DOHH2 (cell line): ENCODE measurements at regions not wholly inside any gene's neighbourhood (a gene's known extent, or its start where the extent isn't known, plus 50 kb on each side); places are given as distances from the start of the nearest gene placed in this dataset.

Source experiments
- H3F3A ChIP-seq: fragments of 200-600 bp; sonication (generic), shearing (Covaris generic); 2 replicates; pipeline ENCODE4 v1.6.0; 2016; ENCODE audit warnings: antibody characterized with exemption, mild to moderate bottlenecking; ENCODE audit not compliant: control insufficient read depth, insufficient read depth
- H3K27ac ChIP-seq: fragments of 200-600 bp; sonication (generic); 2 replicates; pipeline ENCODE4 v1.5.1; 2014; ENCODE audit warnings: low read depth, mild to moderate bottlenecking, low read length, moderate library complexity
- H3K27me3 ChIP-seq: fragments of 200-600 bp; sonication (generic); 2 replicates; pipeline ENCODE4 v1.6.1; 2014; ENCODE audit warnings: mild to moderate bottlenecking, low read length, mixed read lengths; ENCODE audit not compliant: control insufficient read depth
- H3K36me3 ChIP-seq: fragments of 200-600 bp; sonication (generic); 2 replicates; pipeline ENCODE4 v1.6.1; 2014; ENCODE audit warnings: mild to moderate bottlenecking, low read length, moderate library complexity, mixed read lengths; ENCODE audit not compliant: control insufficient read depth
- H3K4me1 ChIP-seq: fragments of 200-600 bp; sonication (generic); 2 replicates; pipeline ENCODE4 v1.6.1; 2014; ENCODE audit warnings: mild to moderate bottlenecking, low read length, mixed read lengths; ENCODE audit not compliant: control insufficient read depth
- H3K4me2 ChIP-seq: fragments of 200-600 bp; sonication (generic); 2 replicates; pipeline ENCODE4 v1.6.0; 2014; ENCODE audit warnings: mild to moderate bottlenecking, low read length, moderate library complexity
- H3K4me3 ChIP-seq: fragments of 200-600 bp; sonication (generic); 2 replicates; pipeline ENCODE4 v1.5.1; 2014; ENCODE audit warnings: mild to moderate bottlenecking, low read length, mixed read lengths
- H3K79me2 ChIP-seq: fragments of 200-600 bp; sonication (generic); 2 replicates; pipeline ENCODE4 v1.6.1; 2014; ENCODE audit warnings: mild to moderate bottlenecking, low read length, mixed read lengths; ENCODE audit not compliant: control insufficient read depth
- H3K9me2 ChIP-seq: fragments of 200-600 bp; sonication (generic); replicated peaks from 2 replicates; pipeline ENCODE4 v1.6.1; 2014; ENCODE audit warnings: mild to moderate bottlenecking, low read length, mixed read lengths; ENCODE audit not compliant: control insufficient read depth
- H3K9me3 ChIP-seq: fragments of 200-600 bp; sonication (generic); 2 replicates; pipeline ENCODE4 v1.6.1; 2014; ENCODE audit warnings: antibody characterized with exemption, low read length, mixed read lengths; ENCODE audit not compliant: control insufficient read depth, insufficient read depth
- H4K20me1 ChIP-seq: fragments of 200-600 bp; sonication (generic); 2 replicates; pipeline ENCODE4 v1.6.0; 2014; ENCODE audit warnings: low read depth, mild to moderate bottlenecking, antibody characterized with exemption, low read length, moderate library complexity; ENCODE audit not compliant: control insufficient read depth, insufficient read depth
- CTCF ChIP-seq: fragments of 200-600 bp; sonication (generic); IDR thresholded peaks from one replicate; pipeline ENCODE4 v1.5.1; 2014; ENCODE audit warnings: antibody characterized with exemption, mild to moderate bottlenecking, low read depth, low read length; ENCODE audit not compliant: poor library complexity, severe bottlenecking
- EZH2phosphoT487 ChIP-seq: fragments of 200-600 bp; sonication (generic); IDR thresholded peaks from 2 replicates; pipeline ENCODE4 v1.6.1; 2017; ENCODE audit warnings: borderline replicate concordance, mild to moderate bottlenecking, antibody characterized with exemption, low read length, moderate library complexity, mixed read lengths

GRCh38 chr7:96415293-96415940 lies 93.5 kb upstream of the SLC25A13 start:
- H3K9me3 ChIP-seq = no peaks in the 10 kb centered on the region
- H3K4me1 ChIP-seq = no peaks in the 10 kb centered on the region
- 0 out of 2 replicates have a peak, but pooled peaks cover 1% of the 10 kb centered on the region for H3K27me3 ChIP-seq
- no peaks in the 10 kb centered on the region for H3F3A ChIP-seq
- no peaks in the 10 kb centered on the region for H3K36me3 ChIP-seq
- no peak overlapping the region for H3K4me3 ChIP-seq
- H3K27ac ChIP-seq = no peak overlapping the region
- H3K79me2 ChIP-seq = no peaks in the 10 kb centered on the region
- H3K4me2 ChIP-seq = no peak overlapping the region
- no peaks in the 10 kb centered on the region for H4K20me1 ChIP-seq
- H3K9me2 ChIP-seq = no peaks in the 10 kb centered on the region
- TF ChIP-seq CTCF (no peak), EZH2phosphoT487 (no peak)

DNA sequence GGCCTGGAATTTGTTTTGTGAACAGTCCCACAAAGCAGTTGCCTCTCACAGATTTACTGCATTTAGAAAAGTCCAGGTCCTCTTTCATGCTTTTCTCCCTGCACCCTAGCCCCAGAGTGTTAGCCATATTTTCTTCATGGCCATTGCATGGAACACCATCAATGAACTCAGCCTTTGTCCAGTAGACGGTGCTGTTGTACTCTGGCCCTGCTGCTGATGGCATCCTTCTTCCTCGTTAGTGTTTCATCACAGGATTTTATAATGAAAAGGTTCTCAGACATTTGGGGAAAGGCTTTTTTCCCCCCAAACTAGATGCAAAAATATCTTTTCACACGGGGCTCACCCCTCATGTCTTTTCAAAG lies 93.0 kb upstream of the SLC25A13 start:
- Histone ChIP-seq H4K20me1 (no peaks in the 10 kb centered on the region), H3K4me2 (no peak overlapping the region), H3K9me3 (no peaks in the 10 kb centered on the region), H3K4me3 (no peak overlapping the region), H3K27me3 (0 out of 2 replicates have a peak, but pooled peaks cover 5% of the 10 kb centered on the region), H3K4me1 (no peaks in the 10 kb centered on the region), H3F3A (no peaks in the 10 kb centered on the region), H3K79me2 (no peaks in the 10 kb centered on the region), H3K27ac (no peak overlapping the region), H3K9me2 (no peaks in the 10 kb centered on the region), H3K36me3 (no peaks in the 10 kb centered on the region)
- TF ChIP-seq CTCF (peak; percentile 74), EZH2phosphoT487 (no peak)

GRCh38 chr7:96410126-96410839 lies 88.4 kb upstream of the SLC25A13 start:
- Histone ChIP-seq H3K4me1 (no peaks in the 10 kb centered on the region), H3K4me3 (no peak overlapping the region), H3K27me3 (0 out of 2 replicates have a peak, but pooled peaks cover 5% of the 10 kb centered on the region), H3K9me2 (no peaks in the 10 kb centered on the region), H3K36me3 (no peaks in the 10 kb centered on the region), H3K79me2 (no peaks in the 10 kb centered on the region), H3K9me3 (no peaks in the 10 kb centered on the region), H3K27ac (no peak overlapping the region), H4K20me1 (no peaks in the 10 kb centered on the region), H3K4me2 (no peak overlapping the region), H3F3A (no peaks in the 10 kb centered on the region)
- TF ChIP-seq EZH2phosphoT487 (no peak), CTCF (no peak)
